NCI-H2081 treated with DMSO at 0.1 percent for 48 hours (cell line): ENCODE measurements at regions not wholly inside any gene's neighbourhood (a gene's known extent, or its start where the extent isn't known, plus 50 kb on each side); places are given as distances from the start of the nearest gene placed in this dataset.
"Not testable (repeated sequence)": the region's sequence is repeated elsewhere in the genome, so short reads cannot be mapped to it uniquely, and the experiment has no call there.

Source experiments
- DNase-seq: peaks from one replicate; lab custom pipeline; 2025; lab: John Stamatoyannopoulos, UW

DNA sequence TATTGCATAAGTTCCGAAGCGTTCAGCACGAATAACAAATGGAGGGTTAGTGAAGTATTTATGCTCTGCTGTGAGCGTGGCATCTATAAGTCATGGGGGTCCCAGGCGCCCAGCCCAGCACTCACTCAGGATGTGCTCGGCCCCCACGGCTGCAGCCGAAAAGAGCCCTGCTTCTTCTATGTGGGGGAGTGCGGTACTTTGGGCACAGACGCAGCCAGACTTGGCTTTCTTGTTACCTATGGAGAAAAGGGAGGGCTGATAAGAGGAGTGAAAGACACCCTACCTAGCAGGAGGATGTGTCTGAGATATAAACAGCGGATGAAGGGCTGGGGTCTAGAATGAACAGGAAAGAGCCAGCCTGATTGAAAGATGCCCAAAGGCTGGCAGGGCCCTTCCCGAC lies 51.4 kb downstream of the MRPL36 start:
- DNase-seq = no peak

DNA sequence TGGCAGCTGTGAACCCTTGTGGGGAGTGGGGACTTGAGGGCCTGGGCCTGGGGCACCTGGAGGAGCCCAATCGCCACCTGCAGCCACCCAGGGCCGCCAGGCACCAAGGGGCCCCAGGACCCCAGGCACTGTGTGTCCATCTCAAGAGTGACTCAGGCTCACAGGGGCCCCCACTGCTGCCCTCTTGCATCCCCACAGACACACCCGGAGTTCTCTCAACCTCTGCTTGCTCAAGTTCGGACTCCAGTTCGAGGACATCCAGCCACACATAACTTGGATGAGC lies 51.9 kb downstream of the MRPL36 start:
- DNase-seq = no peak

DNA sequence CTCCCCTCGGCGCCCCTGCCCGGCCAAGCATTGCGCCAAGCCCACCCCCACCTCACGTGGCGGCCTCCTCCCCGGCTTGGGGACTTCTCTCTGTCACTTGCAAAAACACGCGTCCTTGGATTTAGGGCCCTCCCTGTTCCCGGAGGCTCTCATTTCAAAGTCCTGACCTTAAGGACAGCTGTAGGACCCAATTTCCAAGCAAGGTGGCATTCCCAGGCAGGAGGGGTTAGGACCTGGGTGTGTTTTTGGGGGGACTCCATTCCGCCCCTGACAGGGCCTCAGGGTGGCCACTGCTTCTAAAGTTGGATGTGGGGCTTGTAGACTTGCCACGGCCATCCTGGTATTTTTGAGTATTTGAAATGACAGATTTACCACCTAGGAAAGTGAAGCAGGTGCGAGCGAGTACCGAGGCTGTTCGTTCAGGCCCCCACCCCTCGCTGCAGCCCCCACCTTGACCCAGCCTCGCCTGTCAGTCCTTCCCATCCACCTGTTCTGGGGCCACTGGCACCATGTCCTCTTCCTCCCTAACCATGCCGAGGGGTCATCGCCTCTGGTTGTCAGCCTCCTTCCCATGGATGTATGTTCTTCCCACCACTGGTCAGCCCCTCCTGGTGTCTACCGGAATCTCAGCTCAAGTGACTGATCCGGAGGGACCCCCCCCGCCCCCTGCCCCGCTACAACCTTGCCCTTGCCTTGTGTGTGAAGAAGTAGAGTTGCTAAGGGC lies 52.4 kb downstream of the MRPL36 start:
- DNase-seq = no peak

DNA sequence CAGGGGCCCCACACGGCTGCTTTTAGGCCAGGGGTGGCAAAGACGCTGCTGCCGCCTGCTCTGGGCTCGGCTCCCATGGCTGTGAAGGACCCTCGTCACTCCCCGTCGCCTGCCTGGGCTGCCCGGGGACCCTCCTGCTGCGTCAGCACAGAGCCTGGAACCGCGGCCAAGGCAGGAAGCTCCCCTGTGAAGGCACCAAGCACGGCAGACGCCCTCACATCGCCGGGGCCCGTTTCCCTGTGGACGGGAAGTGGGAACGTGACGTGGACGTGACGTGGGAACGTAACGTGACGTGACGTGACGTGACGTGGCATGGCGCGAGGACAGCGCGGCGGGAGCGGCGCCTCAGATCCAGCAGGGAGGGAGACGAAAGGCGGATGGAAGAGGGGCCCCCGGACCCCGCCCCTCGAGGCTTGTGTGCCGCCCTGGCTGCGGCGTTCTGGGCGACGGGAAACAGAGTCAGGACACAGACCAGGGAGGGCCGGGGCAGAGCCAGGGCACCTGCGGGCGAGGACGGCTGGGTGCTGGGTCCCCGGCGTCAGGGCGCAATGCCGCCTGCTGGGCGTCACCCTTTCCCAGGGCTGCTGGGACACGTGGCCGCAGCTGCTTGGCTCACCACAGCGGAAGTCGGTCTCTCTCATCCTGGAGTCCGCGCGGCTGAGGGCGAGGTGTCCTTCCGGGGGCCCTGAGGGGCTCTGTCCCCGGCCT lies 53.1 kb downstream of the MRPL36 start:
- DNase-seq = no peak

DNA sequence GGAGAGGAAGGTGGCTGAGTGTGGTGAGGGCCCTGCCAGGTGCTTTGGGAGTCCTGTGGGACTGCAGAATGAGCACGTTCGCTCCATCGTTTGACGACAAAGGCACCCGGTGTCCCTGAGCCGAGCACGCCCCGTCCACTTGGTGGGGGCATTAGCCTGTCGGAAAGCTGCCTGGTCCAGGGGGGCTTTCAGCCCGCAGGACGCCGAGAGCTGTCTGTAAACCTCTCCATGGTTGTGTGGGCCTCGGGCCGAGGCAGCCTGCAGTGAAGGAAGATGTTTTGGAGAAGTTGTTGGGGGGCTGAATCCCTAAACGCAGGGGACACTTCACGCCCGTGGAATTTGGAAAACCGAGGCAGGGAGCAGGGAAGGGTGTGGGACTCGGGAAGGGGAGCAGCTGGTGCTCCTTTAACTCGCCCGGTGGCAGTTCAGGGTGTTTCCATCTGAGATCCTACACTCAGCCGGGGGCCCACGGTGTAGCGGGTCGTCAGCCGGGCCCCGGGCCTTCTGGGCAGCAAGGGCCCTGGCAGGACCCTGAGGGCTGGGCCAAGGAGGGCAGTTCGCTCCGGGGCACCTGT lies 53.8 kb downstream of the MRPL36 start:
- no peak for DNase-seq

DNA sequence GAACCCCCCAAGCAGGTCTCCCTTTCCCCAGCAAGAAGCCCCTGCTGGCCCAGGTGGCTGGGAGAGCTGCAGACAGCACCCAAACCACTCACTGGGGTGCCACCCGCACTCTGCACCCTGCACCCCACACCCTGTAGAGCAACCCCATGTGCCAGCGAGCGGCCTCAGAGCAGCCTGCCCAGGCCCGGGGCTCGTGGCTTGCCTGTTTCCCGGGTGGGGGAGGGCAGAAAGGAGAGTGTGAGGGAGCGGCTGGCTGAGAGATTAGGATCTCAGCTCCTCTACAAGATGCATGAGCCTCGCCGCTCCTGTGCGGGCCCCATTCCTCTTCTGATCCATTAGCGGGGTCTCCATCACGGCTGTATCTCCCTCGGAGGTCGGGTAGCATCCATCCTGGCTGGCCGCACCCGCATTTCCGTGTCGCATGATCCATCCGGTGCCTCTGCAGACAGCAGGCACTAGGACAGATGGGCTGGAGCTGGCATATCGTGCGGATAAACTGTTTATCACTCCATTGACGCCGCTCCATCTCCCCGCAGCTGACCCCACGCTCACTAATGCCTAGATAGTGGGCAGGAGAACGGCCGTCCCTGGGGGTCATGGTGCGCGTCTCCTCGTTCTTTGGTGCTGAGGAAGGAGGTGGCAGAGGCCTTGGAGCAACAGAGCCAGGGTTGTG lies 54.4 kb downstream of the MRPL36 start:
- DNase-seq = no peak

DNA sequence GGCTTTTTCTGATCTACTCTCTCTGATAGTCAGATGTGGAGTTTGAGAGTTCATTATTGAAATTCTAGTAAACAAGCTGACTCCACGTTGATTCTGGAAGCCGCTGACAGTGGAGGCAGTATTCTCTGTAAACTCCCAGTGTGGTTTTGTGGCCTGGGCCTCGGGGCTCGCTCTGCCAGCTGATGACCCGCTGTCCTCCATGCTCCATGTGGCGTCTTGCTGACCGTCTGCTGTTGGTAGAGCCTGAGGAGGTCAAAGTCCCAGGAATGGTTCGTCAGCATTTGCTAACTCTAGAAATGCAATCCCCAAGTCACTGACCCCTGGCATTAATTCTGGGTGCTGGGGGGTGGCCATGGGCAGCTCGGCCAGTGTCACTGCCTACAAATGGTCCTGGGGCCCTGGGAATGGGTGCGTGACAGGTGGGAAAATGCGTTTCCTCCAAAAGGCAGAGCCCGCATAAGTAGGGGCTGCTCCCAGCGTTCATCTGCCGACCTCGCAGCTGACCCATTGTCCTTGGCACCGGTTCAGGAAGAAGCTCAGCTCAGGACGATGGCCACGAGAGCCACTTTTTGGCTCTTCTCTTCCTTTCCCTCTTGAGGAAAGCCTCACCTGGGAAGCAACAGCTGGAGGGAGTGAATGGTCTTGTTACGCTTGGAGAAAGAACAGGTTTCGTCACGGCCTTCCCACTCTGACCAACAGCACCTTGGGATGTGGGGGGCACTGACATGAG lies 55.1 kb downstream of the MRPL36 start:
- no peak for DNase-seq

DNA sequence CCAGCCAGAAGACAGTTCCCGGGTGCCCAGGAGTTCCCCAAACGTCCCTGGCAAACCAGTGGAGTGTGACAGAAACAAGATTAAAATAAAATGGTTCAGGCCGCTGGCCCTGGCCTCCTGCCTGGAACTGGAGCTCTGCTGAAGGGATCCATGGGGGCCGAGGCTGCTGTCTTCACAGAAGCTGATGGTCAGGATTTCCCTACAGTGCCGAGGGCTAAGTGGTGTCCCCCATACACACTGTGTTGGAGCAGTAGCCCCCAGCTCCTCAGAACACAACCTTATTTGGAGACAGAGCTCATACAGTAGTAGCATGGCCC lies 55.9 kb downstream of the MRPL36 start:
- no peak for DNase-seq

DNA sequence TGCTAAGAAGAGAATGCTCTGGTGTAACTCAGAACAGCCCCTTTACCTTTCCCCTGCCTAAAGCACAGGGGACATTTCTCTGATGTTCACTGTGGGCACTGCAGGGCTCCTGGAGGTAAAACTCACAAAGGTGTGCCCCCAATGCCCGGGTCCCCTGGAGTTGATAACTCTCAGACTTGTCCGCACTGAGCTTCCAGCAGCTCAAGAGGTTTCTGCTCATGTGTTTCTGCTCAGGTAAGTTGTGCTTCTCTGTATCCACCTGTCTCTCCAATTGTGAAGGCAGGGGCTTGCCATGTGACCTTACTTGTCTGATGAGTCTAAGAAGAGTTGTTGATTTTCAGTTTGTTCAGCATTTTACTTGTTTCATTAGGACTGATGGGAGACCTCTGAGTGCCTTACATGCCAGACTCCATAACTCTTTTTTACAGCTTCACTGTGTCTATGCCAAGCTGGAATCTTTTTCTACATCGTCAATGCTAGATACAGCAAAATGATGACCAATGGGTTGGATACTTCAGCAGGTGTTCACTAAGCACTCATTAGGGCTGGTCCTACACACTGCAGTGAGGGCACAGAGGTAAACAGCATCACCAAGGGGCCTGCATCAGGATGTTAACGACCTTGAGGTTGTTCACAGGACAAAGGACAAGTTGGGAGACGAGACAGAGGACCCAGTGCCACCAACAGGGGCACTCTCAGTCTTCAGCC lies 56.4 kb downstream of the MRPL36 start:
- no peak for DNase-seq

DNA sequence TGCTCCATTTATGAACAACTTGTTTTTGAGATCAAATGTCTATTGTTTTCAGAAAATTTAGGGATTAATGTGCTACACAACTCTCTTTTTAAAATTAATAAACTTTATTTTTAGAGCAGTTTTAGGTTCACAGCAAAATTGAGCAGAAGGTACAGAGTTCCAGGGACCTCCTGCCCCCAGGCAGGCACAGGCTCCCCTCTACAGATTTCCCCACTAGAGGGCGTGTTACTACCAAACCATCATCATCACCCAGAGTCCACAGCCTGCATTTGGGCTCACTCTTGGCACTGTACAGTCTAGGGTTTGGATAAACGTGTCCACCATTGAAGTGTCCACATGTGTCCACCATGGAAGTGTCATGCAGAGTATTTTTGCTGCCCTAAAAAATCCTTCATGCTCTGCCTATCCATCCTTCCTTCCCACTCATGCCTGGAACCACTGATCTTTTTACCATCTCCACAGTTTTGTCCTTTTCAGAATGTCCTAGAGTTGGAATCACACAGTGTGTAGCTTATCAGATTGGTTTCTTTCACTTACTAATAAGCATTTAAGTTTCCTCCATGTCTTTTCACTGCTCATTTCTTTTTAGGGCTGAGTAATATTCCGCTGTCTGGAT lies 61.7 kb downstream of the MRPL36 start:
- DNase-seq = no peak

DNA sequence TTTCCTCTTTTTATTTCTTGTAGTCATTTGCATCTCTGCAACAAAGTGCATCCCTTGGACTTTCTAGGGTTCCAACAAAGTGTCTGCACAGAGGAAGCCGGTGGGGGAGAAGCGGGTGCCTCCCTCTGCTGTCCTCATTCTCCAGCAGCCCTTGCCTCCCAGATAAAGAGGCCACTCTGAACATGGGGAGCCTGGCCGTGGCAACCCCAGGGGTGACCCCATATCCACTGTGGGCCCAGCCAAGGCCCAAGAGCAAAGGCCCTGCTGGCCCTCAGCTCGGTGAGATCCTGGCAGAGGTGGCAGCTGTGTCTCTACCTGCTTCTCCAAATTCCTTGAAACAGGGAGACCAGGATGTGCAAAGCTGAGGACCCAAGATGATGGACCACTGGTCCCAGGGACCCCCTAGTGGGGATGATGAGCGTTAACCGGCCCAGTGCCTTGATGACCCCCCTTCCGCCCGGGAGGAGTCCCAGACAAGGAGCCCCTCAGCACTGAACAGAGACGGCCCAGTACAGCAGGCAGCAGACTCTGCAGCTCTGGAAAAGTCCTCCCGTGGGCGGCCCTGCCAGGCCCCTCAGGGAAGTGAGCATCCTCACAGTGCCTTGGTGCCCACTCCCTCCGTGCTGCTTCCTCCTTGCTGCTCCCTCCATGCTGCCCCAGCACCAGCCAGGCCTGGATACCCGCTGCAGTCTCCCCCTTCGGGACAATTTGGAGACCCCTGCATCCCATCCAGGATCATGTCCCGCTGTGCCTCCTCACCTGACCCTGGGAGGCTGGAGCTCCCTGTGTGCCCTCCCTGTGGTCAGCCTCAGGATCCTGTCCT lies 62.5 kb downstream of the MRPL36 start:
- no peak for DNase-seq

DNA sequence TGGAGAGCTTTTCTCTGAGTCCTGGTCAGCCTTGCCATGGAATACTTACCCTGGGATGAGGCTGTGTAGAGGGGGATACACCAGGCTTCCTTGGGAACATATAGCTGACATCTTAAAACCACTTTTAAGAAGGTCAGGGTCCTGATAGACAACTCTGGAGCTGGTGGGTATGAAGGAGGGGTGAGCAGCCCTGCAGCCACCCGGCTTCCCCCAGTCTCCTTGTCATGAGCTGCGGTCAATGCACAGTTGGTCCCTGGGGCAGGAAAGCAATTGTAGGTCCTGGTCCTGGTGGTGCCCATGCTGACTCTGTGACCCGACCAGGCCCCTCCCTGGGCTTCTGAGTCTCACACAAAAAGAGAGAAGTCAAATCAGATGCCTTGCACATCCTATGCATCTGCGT lies 63.6 kb downstream of the MRPL36 start:
- DNase-seq = no peak

DNA sequence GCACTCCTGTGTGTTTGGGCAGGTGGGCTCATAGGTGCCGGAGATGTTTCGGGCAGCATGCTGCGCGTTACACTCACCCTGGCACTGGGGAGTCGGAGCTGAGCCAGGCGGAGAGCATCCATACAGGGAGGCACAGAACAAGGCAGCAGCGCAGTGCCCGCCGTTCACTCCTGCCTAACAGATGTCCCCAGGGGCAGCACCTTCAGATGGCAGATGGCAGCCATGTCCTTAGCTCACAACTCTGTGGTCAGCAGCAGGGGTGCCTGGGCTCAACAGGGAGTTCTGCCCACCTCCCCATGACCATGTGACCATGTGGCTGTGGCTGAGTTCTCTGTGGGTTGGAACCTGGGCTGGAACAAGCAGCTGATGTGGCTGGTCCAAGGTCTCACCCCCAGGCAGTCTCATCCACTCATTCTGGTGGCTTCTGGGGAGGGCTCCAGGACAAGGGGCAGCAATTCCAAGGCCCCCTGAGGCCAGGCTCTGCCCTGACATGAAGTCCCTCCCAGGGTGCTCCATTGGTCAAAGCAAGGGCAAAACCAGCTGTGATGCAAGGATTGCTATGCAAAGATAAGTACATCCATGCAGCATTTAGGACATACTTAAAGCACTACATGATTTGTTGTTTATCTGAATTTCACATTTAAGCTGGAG lies 64.2 kb downstream of the MRPL36 start:
- no peak for DNase-seq

DNA sequence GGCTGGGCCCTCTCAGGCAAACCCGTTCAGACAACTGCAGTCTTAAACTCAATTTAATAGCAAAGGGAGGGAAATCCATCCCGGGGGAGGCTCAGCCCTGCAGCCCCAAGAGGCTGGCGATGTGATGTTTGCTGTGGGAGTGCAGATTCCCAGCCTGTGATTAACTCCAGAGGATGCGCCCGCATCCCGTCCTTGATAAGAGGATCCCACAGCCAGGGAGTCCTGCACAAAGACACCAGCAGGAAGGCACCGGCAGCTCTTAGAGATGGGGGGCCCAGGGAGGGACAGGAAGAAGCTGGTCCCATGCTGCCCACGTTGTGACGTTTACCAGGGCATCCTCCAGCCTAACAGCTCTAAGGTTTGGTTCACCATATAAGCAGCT lies 64.7 kb downstream of the MRPL36 start:
- DNase-seq = no peak

DNA sequence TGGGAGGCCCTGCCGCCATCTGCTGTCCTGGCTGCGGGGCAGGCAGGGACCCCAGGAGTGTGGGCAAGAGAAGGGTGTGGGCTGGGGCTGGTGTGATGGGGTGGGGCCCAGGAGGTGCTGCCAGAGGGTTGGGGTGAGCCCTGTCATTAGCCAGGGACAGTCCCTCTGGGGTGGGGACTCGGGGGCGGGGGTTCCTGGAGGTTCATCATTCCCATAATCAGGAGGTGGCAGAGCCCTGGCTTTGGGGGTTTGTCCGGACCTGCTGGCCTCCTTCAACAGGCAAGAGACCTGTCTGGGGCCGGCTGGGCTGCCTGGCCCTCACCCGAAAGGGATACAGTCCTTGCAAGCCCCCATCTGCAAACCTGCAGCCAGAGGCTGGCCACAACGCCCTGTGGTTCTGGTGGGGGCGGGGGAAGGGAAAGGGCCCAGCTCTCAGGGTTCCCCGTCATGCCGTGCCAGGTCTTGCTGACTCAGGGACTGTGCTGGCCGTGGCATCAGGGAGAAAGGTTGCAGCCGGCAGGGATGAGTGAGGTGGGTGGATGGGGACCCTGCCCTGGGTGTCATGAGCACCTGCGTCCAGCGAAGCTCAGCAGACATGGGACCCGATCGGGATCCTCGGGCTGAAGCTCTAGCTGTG lies 65.2 kb downstream of the MRPL36 start:
- no peak for DNase-seq

DNA sequence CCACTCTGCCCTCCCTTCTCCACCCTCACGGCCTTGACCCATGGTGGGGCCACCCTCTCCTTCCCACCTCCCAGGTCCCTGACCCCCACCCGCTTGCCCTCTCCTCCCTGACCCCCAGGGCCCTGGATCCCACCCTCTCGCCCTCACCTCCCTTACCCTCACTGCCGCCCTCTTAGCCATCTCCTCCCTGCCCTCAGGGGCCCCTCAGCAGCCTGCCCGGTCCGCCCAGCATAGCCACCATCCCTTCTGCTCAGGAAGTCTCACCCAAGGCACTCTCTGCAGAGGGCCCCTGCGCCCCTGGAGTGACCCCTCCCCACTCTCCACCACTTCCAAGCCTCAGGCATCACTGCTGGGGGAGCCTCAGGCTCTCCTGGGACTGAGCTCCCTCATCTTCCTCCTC lies 66.3 kb downstream of the MRPL36 start:
- DNase-seq = no peak

DNA sequence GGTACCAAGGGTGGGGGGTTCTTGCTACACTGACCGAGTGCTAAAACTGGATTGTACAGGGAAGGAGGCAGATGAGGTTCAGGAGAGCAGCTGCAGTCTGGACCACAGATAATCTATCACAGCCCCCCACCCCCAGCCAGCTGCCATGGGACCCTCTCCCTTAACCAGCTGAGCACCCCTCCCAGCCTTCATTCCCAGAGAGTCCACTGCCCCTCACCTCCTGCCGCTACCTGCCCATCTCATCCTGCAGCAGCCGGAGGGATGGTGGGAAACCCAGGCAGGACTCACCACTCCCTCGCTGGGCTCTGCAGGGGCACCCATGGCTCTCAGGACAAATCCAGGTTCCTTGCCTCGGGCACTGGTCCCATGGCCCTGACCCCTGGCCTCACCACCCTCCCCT lies 66.7 kb downstream of the MRPL36 start:
- no peak for DNase-seq

DNA sequence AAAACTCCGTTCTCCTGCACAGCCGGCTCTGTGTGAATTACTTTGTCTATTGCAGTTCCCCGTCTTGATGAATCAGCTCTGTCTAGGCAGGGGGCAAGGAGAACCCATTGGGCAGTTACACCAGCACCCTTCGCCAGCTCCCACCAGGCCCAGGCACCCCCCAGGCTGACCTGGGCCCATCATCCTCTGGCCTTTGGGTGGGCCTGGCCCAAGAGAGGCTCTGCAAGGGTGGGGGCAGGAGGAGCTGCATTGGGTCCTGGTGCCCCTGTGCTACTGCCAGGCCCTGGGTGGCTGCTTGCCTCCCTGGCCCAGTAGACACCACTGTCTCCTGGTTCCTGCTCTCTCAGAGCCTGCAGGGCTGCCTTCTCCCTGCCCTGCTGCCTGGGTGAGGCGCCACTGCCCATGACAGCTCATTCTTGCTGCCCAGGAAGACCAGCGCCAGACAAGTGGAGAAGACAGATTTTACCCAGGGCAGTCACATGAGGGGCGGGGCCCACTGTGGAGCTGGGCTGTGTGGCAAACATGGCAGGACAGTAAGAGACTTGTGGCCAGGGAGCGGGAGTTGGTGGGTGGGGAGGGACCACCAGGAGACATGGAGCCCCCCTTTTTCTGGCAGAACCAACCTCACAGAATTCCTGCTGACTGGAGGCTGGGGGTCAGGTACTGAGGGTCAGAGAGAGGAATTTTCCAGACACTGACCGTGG lies 67.2 kb downstream of the MRPL36 start:
- DNase-seq = no peak

DNA sequence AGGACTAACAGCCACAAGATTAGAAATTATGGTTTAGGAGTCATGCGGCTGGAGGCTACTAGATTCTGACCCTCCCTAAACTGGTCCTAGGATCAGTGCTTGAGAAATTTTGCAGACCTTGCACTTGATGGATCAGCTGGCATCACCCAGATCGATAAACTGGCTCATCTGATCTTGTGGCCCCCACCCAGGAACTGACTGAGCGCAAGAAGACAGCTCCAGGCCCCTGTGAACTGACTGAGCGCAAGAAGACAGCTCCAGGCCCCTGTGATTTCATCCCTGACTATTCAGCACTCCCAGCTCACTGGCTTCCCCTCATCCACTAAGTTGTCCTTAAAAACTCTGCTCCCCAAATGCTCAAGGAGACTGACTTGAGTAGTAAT lies 67.8 kb downstream of the MRPL36 start:
- DNase-seq = not testable (repeated sequence)
